ENCODE measurements at regions not wholly inside any gene's neighbourhood (a gene's known extent, or its start where the extent isn't known, plus 50 kb on each side); places are given as distances from the start of the nearest gene placed in this dataset.

- Histone ChIP-seq H3K4me3 (ENCODE audit: low read depth, low read length) (no peak overlapping the region), H3K23ac (ENCODE audit: low read length) (no peak overlapping the region), H3K9me3 (ENCODE audit: insufficient read depth, low read depth, low read length) (no peaks in the 10 kb centered on the region), H3K79me1 (ENCODE audit: low read length) (no peaks in the 10 kb centered on the region), H3K4me1 (ENCODE audit: control insufficient read depth in 1 of 2, insufficient read depth in 2 of 2, low read length in 2 of 2) (no peaks in the 10 kb centered on the region), H3K27me3 (ENCODE audit: insufficient read depth, low read length) (no peaks in the 10 kb centered on the region), H3K36me3 (ENCODE audit: control insufficient read depth in 1 of 2, insufficient read depth in 2 of 2, low read length in 2 of 2) (no peaks in the 10 kb centered on the region), H3K4ac (ENCODE audit: low read depth, low read length) (no peak overlapping the region), H3K79me2 (ENCODE audit: control insufficient read depth, insufficient read depth, low read length, poor library complexity) (no peaks in the 10 kb centered on the region), H3K27ac (ENCODE audit: low read depth, low read length) (no peak overlapping the region), H2BK5ac (ENCODE audit: low read depth, low read length, poor library complexity) (no peak overlapping the region), H3K4me2 (ENCODE audit: low read length) (no peak overlapping the region), H2AK5ac (ENCODE audit: low read length) (no peak overlapping the region), H3K9ac (ENCODE audit: low read length) (no peak overlapping the region), H2BK12ac (ENCODE audit: low read length) (no peak overlapping the region), H4K91ac (ENCODE audit: low read depth, low read length) (no peak overlapping the region), H2AFZ (ENCODE audit: insufficient read depth, low read length, poor library complexity) (no peak overlapping the region), H4K8ac (ENCODE audit: low read depth, low read length) (no peak overlapping the region), H3K14ac (ENCODE audit: low read length) (no peak overlapping the region), H4K12ac (ENCODE audit: low read depth, low read length) (no peak overlapping the region), H3K18ac (ENCODE audit: low read length) (no peak overlapping the region), H2BK120ac (ENCODE audit: insufficient read depth, low read length, poor library complexity) (no peak overlapping the region)
- no peak for DNase-seq
- no CpG with 5 or more reads among the region's 3 CpGs for WGBS (ENCODE audit: extremely low coverage, insufficient coverage, insufficient read length)
These were observed 206.5 kb downstream of the PCDH10 start for GRCh38 chr4:133355633-133356032.

- Histone ChIP-seq H3K79me2 (ENCODE audit: control insufficient read depth, insufficient read depth, low read length, poor library complexity) (no peaks in the 10 kb centered on the region), H2AFZ (ENCODE audit: insufficient read depth, low read length, poor library complexity) (no peak overlapping the region), H3K4me2 (ENCODE audit: low read length) (no peak overlapping the region), H4K91ac (ENCODE audit: low read depth, low read length) (no peak overlapping the region), H3K4me3 (ENCODE audit: low read depth, low read length) (no peak overlapping the region), H2BK5ac (ENCODE audit: low read depth, low read length, poor library complexity) (no peak overlapping the region), H3K27me3 (ENCODE audit: insufficient read depth, low read length) (no peaks in the 10 kb centered on the region), H3K27ac (ENCODE audit: low read depth, low read length) (no peak overlapping the region), H3K4me1 (ENCODE audit: control insufficient read depth in 1 of 2, insufficient read depth in 2 of 2, low read length in 2 of 2) (no peaks in the 10 kb centered on the region), H3K36me3 (ENCODE audit: control insufficient read depth in 1 of 2, insufficient read depth in 2 of 2, low read length in 2 of 2) (no peaks in the 10 kb centered on the region), H3K9me3 (ENCODE audit: insufficient read depth, low read depth, low read length) (no peaks in the 10 kb centered on the region), H3K14ac (ENCODE audit: low read length) (no peak overlapping the region), H3K79me1 (ENCODE audit: low read length) (no peaks in the 10 kb centered on the region), H3K18ac (ENCODE audit: low read length) (no peak overlapping the region), H2AK5ac (ENCODE audit: low read length) (no peak overlapping the region), H4K12ac (ENCODE audit: low read depth, low read length) (no peak overlapping the region), H3K4ac (ENCODE audit: low read depth, low read length) (no peak overlapping the region), H3K23ac (ENCODE audit: low read length) (no peak overlapping the region), H2BK120ac (ENCODE audit: insufficient read depth, low read length, poor library complexity) (no peak overlapping the region), H3K9ac (ENCODE audit: low read length) (no peak overlapping the region), H4K8ac (ENCODE audit: low read depth, low read length) (no peak overlapping the region), H2BK12ac (ENCODE audit: low read length) (no peak overlapping the region)
- no peak for DNase-seq
- WGBS (ENCODE audit: extremely low coverage, insufficient coverage, insufficient read length), result no CpG with 5 or more reads among the region's 1 CpG
These were observed 198.3 kb downstream of the PCDH10 start for GRCh38 chr4:133347409-133347808.

GRCh38 chr4:133324491-133324890, 175.4 kb downstream of the PCDH10 start:
- Histone ChIP-seq H3K4me1 (ENCODE audit: control insufficient read depth in 1 of 2, insufficient read depth in 2 of 2, low read length in 2 of 2) (no peaks in the 10 kb centered on the region), H2BK12ac (ENCODE audit: low read length) (no peak overlapping the region), H3K9ac (ENCODE audit: low read length) (no peak overlapping the region), H4K8ac (ENCODE audit: low read depth, low read length) (no peak overlapping the region), H3K79me1 (ENCODE audit: low read length) (no peaks in the 10 kb centered on the region), H3K18ac (ENCODE audit: low read length) (no peak overlapping the region), H2BK120ac (ENCODE audit: insufficient read depth, low read length, poor library complexity) (no peak overlapping the region), H2BK5ac (ENCODE audit: low read depth, low read length, poor library complexity) (no peak overlapping the region), H3K79me2 (ENCODE audit: control insufficient read depth, insufficient read depth, low read length, poor library complexity) (no peaks in the 10 kb centered on the region), H3K36me3 (ENCODE audit: control insufficient read depth in 1 of 2, insufficient read depth in 2 of 2, low read length in 2 of 2) (no peaks in the 10 kb centered on the region), H3K27ac (ENCODE audit: low read depth, low read length) (no peak overlapping the region), H3K4me3 (ENCODE audit: low read depth, low read length) (no peak overlapping the region), H3K4me2 (ENCODE audit: low read length) (no peak overlapping the region), H3K14ac (ENCODE audit: low read length) (no peak overlapping the region), H4K12ac (ENCODE audit: low read depth, low read length) (no peak overlapping the region), H4K91ac (ENCODE audit: low read depth, low read length) (no peak overlapping the region), H3K9me3 (ENCODE audit: insufficient read depth, low read depth, low read length) (no peaks in the 10 kb centered on the region), H2AK5ac (ENCODE audit: low read length) (no peak overlapping the region), H3K23ac (ENCODE audit: low read length) (no peak overlapping the region), H3K4ac (ENCODE audit: low read depth, low read length) (no peak overlapping the region), H2AFZ (ENCODE audit: insufficient read depth, low read length, poor library complexity) (no peak overlapping the region), H3K27me3 (ENCODE audit: insufficient read depth, low read length) (no peaks in the 10 kb centered on the region)
- peak; percentile 67 to 78 for DNase-seq
- no CpG with 5 or more reads among the region's 1 CpG for WGBS (ENCODE audit: extremely low coverage, insufficient coverage, insufficient read length)

GRCh38 chr4:133323670-133324069, 174.6 kb downstream of the PCDH10 start:
- H3K36me3 ChIP-seq (ENCODE audit: control insufficient read depth in 1 of 2, insufficient read depth in 2 of 2, low read length in 2 of 2), result no peaks in the 10 kb centered on the region
- no peak overlapping the region for H4K8ac ChIP-seq (ENCODE audit: low read depth, low read length)
- no CpG with 5 or more reads among the region's 3 CpGs for WGBS (ENCODE audit: extremely low coverage, insufficient coverage, insufficient read length)
- H2BK120ac ChIP-seq (ENCODE audit: insufficient read depth, low read length, poor library complexity), result no peak overlapping the region
- H3K14ac ChIP-seq (ENCODE audit: low read length), result no peak overlapping the region
- no peaks in the 10 kb centered on the region for H3K79me1 ChIP-seq (ENCODE audit: low read length)
- no peak overlapping the region for H2BK5ac ChIP-seq (ENCODE audit: low read depth, low read length, poor library complexity)
- H3K27me3 ChIP-seq (ENCODE audit: insufficient read depth, low read length), result no peaks in the 10 kb centered on the region
- no peak overlapping the region for H2AFZ ChIP-seq (ENCODE audit: insufficient read depth, low read length, poor library complexity)
- H3K4me1 ChIP-seq (ENCODE audit: control insufficient read depth in 1 of 2, insufficient read depth in 2 of 2, low read length in 2 of 2), result no peaks in the 10 kb centered on the region
- H3K79me2 ChIP-seq (ENCODE audit: control insufficient read depth, insufficient read depth, low read length, poor library complexity), result no peaks in the 10 kb centered on the region
- H2AK5ac ChIP-seq (ENCODE audit: low read length), result no peak overlapping the region
- no peak overlapping the region for H4K12ac ChIP-seq (ENCODE audit: low read depth, low read length)
- no peak overlapping the region for H3K9ac ChIP-seq (ENCODE audit: low read length)
- H3K27ac ChIP-seq (ENCODE audit: low read depth, low read length), result no peak overlapping the region
- no peak for DNase-seq
- no peak overlapping the region for H2BK12ac ChIP-seq (ENCODE audit: low read length)
- no peak overlapping the region for H3K4ac ChIP-seq (ENCODE audit: low read depth, low read length)
- H3K9me3 ChIP-seq (ENCODE audit: insufficient read depth, low read depth, low read length), result no peaks in the 10 kb centered on the region
- no peak overlapping the region for H3K18ac ChIP-seq (ENCODE audit: low read length)
- no peak overlapping the region for H4K91ac ChIP-seq (ENCODE audit: low read depth, low read length)
- no peak overlapping the region for H3K23ac ChIP-seq (ENCODE audit: low read length)
- H3K4me2 ChIP-seq (ENCODE audit: low read length), result no peak overlapping the region
- H3K4me3 ChIP-seq (ENCODE audit: low read depth, low read length), result no peak overlapping the region
